HepG2 (cell line): ENCODE measurements at regions not wholly inside any gene's neighbourhood (a gene's known extent, or its start where the extent isn't known, plus 50 kb on each side); places are given as distances from the start of the nearest gene placed in this dataset.
A peak's percentile ranks its signal among the peaks of the same experiment; 100 is the strongest.

Source experiments
- ATAC-seq: fragments of 200-7000 bp; cut with Tn5 transposase; 3 replicates; pipeline ENCODE4 v1.9.1; 2020; ENCODE audit warnings: mild to moderate bottlenecking, moderate library complexity
- BruUV-seq: library from RNA; stranded (reverse); fragments of 400-500 nt; replicated peaks from 2 replicates; lab custom pipeline; 2021; lab: Mats Ljungman, UMichigan
- CTCF ChIA-PET: fragments of 300-600 bp; formaldehyde crosslinking; extraction: SDS; loops from one replicate; lab custom pipeline; 2021; ENCODE audit warnings: low total read pairs, inconsistent platforms, low intra/inter-chr PET ratio; lab: Yijun Ruan, JAX
- POLR2A ChIA-PET: fragments of 350-600 bp; sonication (Branson Sonifier 250); formaldehyde crosslinking; loops from one replicate; lab custom pipeline; 2020; ENCODE audit warnings: antibody characterized with exemption, inconsistent platforms; lab: Yijun Ruan, JAX
- DNase-seq: peaks from one replicate; pipeline ENCODE4 v3.0.0-alpha.2; 2015; ENCODE audit warnings: low spot score
- FAIRE-seq: peaks from 3 replicates; lab custom pipeline; 2011; peaks lifted over from hg19 to GRCh38; lab: Jason Lieb, UNC
- H2AFZ ChIP-seq: one replicate; pipeline ENCODE4 v1.6.1; 2011; ENCODE audit warnings: low read length, inconsistent platforms
- H3K27ac ChIP-seq: fragments of 300-600 bp; 3 replicates; pipeline ENCODE4 v1.8.0; 2011; ENCODE audit warnings: mixed run types, mild to moderate bottlenecking, mixed read lengths, low read length, inconsistent platforms; ENCODE audit not compliant: insufficient read depth; ENCODE audit errors: extremely low read length
- H3K27me3 ChIP-seq, 2 experiments: fragments of 200-600 bp in 1 of 2; 2 replicates in 1 of 2; 3 replicates in 1 of 2; pipeline versions ENCODE4 v1.6.0 to v1.8.0; 2011; ENCODE audit warnings: low read length in 2 of 2, mild to moderate bottlenecking in 2 of 2, moderate library complexity in 2 of 2, inconsistent platforms in 1 of 2; ENCODE audit not compliant: insufficient read depth in 2 of 2, control insufficient read depth in 1 of 2
- H3K36me3 ChIP-seq, 2 experiments: fragments of 200-600 bp in 1 of 2; replicated peaks in 1 of 2; 2 replicates in 1 of 2; 3 replicates in 1 of 2; pipeline versions ENCODE4 v1.5.1 to v1.8.0; 2011; ENCODE audit warnings: low read length in 2 of 2, inconsistent platforms in 1 of 2; ENCODE audit not compliant: insufficient read depth in 2 of 2, control insufficient read depth in 1 of 2
- H3K4me1 ChIP-seq: 2 replicates; pipeline ENCODE4 v1.5.1; 2012; ENCODE audit warnings: low read length, inconsistent platforms; ENCODE audit not compliant: insufficient read depth
- H3K4me2 ChIP-seq: 2 replicates; pipeline ENCODE4 v1.6.0; 2011; ENCODE audit warnings: low read depth, low read length, inconsistent platforms
- H3K4me3 ChIP-seq, 3 experiments: fragments of 200-600 bp in 1 of 3; sonication (generic), shearing (Covaris generic) in 1 of 3; replicated peaks in 1 of 3; 2 replicates each; pipeline ENCODE4 v1.5.1; 2011 to 2016; ENCODE audit warnings: low read length in 3 of 3, inconsistent platforms in 2 of 3, low read depth in 2 of 3, mild to moderate bottlenecking in 2 of 3, control low read depth in 1 of 3, mixed read lengths in 1 of 3; ENCODE audit not compliant: insufficient read depth in 1 of 3
- H3K79me2 ChIP-seq: one replicate; pipeline ENCODE4 v1.6.1; 2011; ENCODE audit warnings: low read length, inconsistent platforms; ENCODE audit not compliant: insufficient read depth
- H3K9ac ChIP-seq: 2 replicates; pipeline ENCODE4 v1.6.0; 2011; ENCODE audit warnings: mild to moderate bottlenecking, low read depth, low read length, inconsistent platforms; ENCODE audit not compliant: insufficient read depth
- H3K9me3 ChIP-seq: 2 replicates; pipeline ENCODE4 v1.5.1; 2012; ENCODE audit warnings: mild to moderate bottlenecking, low read length
- H4K20me1 ChIP-seq: 2 replicates; pipeline ENCODE4 v1.6.0; 2011; ENCODE audit warnings: inconsistent platforms, mild to moderate bottlenecking, low read length, moderate library complexity; ENCODE audit not compliant: insufficient read depth
- ARNTL ChIP-seq: sonication (generic); formaldehyde crosslinking; IDR thresholded peaks from 2 replicates; pipeline ENCODE4 v1.4.0; 2020; ENCODE audit warnings: mild to moderate bottlenecking, missing genetic modification reagents
- CERS6 ChIP-seq: sonication (generic); formaldehyde crosslinking; IDR thresholded peaks from 2 replicates; pipeline ENCODE4 v1.5.0; 2020; ENCODE audit warnings: missing genetic modification reagents
- ELF3 ChIP-seq: IDR thresholded peaks from 2 replicates; pipeline ENCODE4 v1.6.1; 2016; ENCODE audit warnings: missing genetic modification reagents, missing compliant biosample characterization
- ETV5 ChIP-seq: IDR thresholded peaks from 2 replicates; pipeline ENCODE4 v1.6.1; 2018; ENCODE audit warnings: missing biosample characterization, missing genetic modification reagents, inconsistent platforms, borderline replicate concordance
- HOXD1 ChIP-seq: sonication (generic); formaldehyde crosslinking; IDR thresholded peaks from 2 replicates; pipeline ENCODE4 v1.5.0; 2020; ENCODE audit warnings: missing genetic modification reagents
- MAZ ChIP-seq, 2 experiments: sonication (generic) in 1 of 2; formaldehyde crosslinking in 1 of 2; IDR thresholded peaks; 2 replicates each; pipeline versions ENCODE4 v1.5.0 to v1.6.1; 2012 to 2020; ENCODE audit warnings: low read depth in 2 of 2, mild to moderate bottlenecking in 2 of 2, borderline replicate concordance in 1 of 2, improper control_type of control experiment in 1 of 2, low read length in 1 of 2, missing genetic modification reagents in 1 of 2, moderate library complexity in 1 of 2
- MEIS1 ChIP-seq: sonication (generic); formaldehyde crosslinking; IDR thresholded peaks from 2 replicates; pipeline ENCODE4 v1.9.0; 2021; ENCODE audit warnings: mild to moderate bottlenecking, missing genetic modification reagents, moderate library complexity, borderline replicate concordance
- PRDM10 ChIP-seq: sonication (generic); formaldehyde crosslinking; IDR thresholded peaks from 2 replicates; pipeline ENCODE4 v1.4.0; 2020; ENCODE audit warnings: low read depth, missing genetic modification reagents
- PRPF4 ChIP-seq: fragments of 200-400 bp; formaldehyde crosslinking; IDR thresholded peaks from 2 replicates; pipeline ENCODE4 v1.6.1; 2016; ENCODE audit warnings: low read length, low read depth; ENCODE audit not compliant: poor library complexity, severe bottlenecking
- RAD51 ChIP-seq: fragments of 450-650 bp; IDR thresholded peaks from 2 replicates; pipeline ENCODE4 v1.6.1; 2016; ENCODE audit warnings: borderline replicate concordance
- SALL1 ChIP-seq: sonication (generic); formaldehyde crosslinking; IDR thresholded peaks from 2 replicates; pipeline ENCODE4 v1.8.0; 2022; ENCODE audit warnings: mild to moderate bottlenecking, missing genetic modification reagents
- SMARCC2 ChIP-seq: fragments of 450-650 bp; IDR thresholded peaks from 2 replicates; pipeline ENCODE4 v1.6.1; 2017; ENCODE audit warnings: antibody characterized with exemption, mild to moderate bottlenecking
- ZMYM4 ChIP-seq: sonication (generic); formaldehyde crosslinking; IDR thresholded peaks from 2 replicates; pipeline ENCODE4 v1.8.1; 2023; ENCODE audit warnings: mild to moderate bottlenecking, missing genetic modification reagents
- ZNF205 ChIP-seq: IDR thresholded peaks from 2 replicates; pipeline ENCODE4 v1.6.1; 2018; ENCODE audit warnings: missing biosample characterization, missing genetic modification reagents
- ZNF652 ChIP-seq: IDR thresholded peaks from 2 replicates; pipeline ENCODE4 v1.6.1; 2016; ENCODE audit warnings: low read depth, borderline replicate concordance
- ZNF720 ChIP-seq: sonication (generic); formaldehyde crosslinking; IDR thresholded peaks from 2 replicates; pipeline ENCODE4 v1.4.0; 2020; ENCODE audit warnings: missing genetic modification reagents
- ZNF770 ChIP-seq: sonication (generic); formaldehyde crosslinking; IDR thresholded peaks from 2 replicates; pipeline ENCODE4 v1.5.0; 2020; ENCODE audit warnings: mild to moderate bottlenecking, missing genetic modification reagents
- in situ Hi-C: cut with HindIII; loops from 2 replicates; pipeline ENCODE4 v1.10.0; 2017; ENCODE audit warnings: low pct_unique_long_range_greater_than_20kb; ENCODE audit not compliant: extremely low pct_ligation_motif_present
- intact Hi-C: fragments of 100-400 bp; cut with micrococcal nuclease; formaldehyde crosslinking; loops from one replicate; pipeline ENCODE4 v1.10.0; 2022; ENCODE audit not compliant: unreplicated experiment

GRCh38 chr1:222928212-222928611, 113.4 kb downstream of the DISP1 start (continued):
- TF ChIP-seq ZNF770 (CRISPR knock-in tag) (no peak), SALL1 (CRISPR knock-in tag) (0 out of 2 replicates have a peak, but pooled peaks have one; percentile 27), ZMYM4 (peak; percentile 52), ZNF652 (CRISPR knock-in tag) (peak; percentile 86)

GRCh38 chr1:222930070-222930469, 115.2 kb downstream of the DISP1 start:
- no peak overlapping the region for H3K4me2 ChIP-seq
- no peaks in the 10 kb centered on the region for H3K9me3 ChIP-seq
- no peaks in the 10 kb centered on the region for H3K79me2 ChIP-seq
- no peak for FAIRE-seq
- no peak overlapping the region for H3K27ac ChIP-seq
- no TSS peak for BruUV-seq
- CTCF ChIA-PET: no interaction called here
- in situ Hi-C loops: no loop called here
- POLR2A ChIA-PET: no interaction called here
- H3K27me3 ChIP-seq: no peaks in the 10 kb centered on the region
- no peak overlapping the region for H3K4me3 ChIP-seq
- no peak overlapping the region for H3K9ac ChIP-seq
- no peak overlapping the region for H2AFZ ChIP-seq
- TF ChIP-seq MAZ (IDR thresholded peaks at IDR 0.05; ENCODE audit: borderline replicate concordance, low read depth, low read length): no peak
- no peak for TF ChIP-seq MAZ (CRISPR knock-in tag; IDR thresholded peaks at IDR 0.05; ENCODE audit: low read depth)
- no peak for TF ChIP-seq ZNF720 (CRISPR knock-in tag)
- TF ChIP-seq PRDM10 (CRISPR knock-in tag): no peak
- TF ChIP-seq ZNF205 (CRISPR knock-in tag): no peak
- TF ChIP-seq ARNTL: no peak
- TF ChIP-seq RAD51: no peak
- TF ChIP-seq SMARCC2: no peak
- TF ChIP-seq MEIS1 (CRISPR knock-in tag): no peak
- no peak for TF ChIP-seq ETV5 (CRISPR knock-in tag)
- TF ChIP-seq CERS6 (CRISPR knock-in tag): no peak
- TF ChIP-seq HOXD1 (CRISPR knock-in tag): no peak
- no peak for TF ChIP-seq PRPF4
- TF ChIP-seq ELF3 (CRISPR knock-in tag): no peak
- TF ChIP-seq, all 625 proteins: peak for 0
- ATAC-seq: no peak
- Histone ChIP-seq H3K36me3 (no peaks in the 10 kb centered on the region), H3K4me1 (peaks cover 12% of the 10 kb centered on the region), H4K20me1 (no peaks in the 10 kb centered on the region)
- DNase-seq: no peak
- intact Hi-C loops: no loop called here
